Cerebellar cortex (tissue), 1 donor: ENCODE measurements at regions not wholly inside any gene's neighbourhood (a gene's known extent, or its start where the extent isn't known, plus 50 kb on each side); places are given as distances from the start of the nearest gene placed in this dataset.
A peak's percentile ranks its signal among the peaks of the same experiment; 100 is the strongest.
"Not testable (repeated sequence)": the region's sequence is repeated elsewhere in the genome, so short reads cannot be mapped to it uniquely, and the experiment has no call there.

Experiments
- DNase-seq: peaks from one replicate; pipeline ENCODE4 v3.0.0-alpha.2; 2015; ENCODE audit warnings: low spot score

DNA sequence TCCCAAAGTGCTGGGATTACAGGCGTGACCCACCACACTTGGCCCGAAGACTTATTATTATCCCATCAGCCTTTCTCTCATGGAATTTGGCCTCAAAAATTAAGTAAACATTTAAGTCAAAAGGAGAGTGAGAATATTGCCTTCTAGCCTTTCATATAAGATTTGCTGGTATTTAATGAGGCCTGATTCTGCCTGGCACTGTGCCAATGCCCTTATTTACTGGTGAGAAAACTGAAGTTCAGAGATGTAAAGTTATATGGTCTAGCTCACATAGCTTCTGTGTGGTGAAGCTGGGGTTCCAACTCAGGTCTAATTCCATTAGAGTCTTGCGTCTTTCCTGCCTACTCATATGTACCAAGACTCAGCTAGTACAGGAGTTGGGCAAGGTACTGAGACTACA is 260.2 kb downstream of the SDHAF3 start:
- no peak for DNase-seq

GRCh38 chr7:97381815-97382554 is 264.5 kb downstream of the SDHAF3 start:
- DNase-seq = no peak

DNA sequence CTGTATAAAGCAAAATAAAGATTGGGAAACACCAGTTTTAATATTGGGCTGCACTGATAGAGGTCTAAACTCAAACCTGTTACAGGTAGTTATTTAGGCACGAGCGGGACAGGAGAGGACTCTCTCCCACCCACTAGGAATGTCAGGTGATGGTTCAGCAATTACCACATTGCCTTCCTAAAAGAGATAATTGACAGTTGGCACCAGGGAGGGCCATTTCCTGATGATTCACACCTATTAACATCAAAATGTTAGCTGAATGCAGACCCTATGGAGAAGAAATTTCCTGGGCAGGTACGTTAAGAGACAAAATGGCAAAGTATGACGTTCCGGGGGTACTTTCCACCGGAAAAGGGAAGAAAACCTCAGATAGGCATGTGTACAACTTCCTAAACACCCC is 272.6 kb downstream of the SDHAF3 start:
- no peak for DNase-seq

- DNase-seq = no peak
Measured at GRCh38 chr7:97390915-97391593, 273.6 kb downstream of the SDHAF3 start.

DNA sequence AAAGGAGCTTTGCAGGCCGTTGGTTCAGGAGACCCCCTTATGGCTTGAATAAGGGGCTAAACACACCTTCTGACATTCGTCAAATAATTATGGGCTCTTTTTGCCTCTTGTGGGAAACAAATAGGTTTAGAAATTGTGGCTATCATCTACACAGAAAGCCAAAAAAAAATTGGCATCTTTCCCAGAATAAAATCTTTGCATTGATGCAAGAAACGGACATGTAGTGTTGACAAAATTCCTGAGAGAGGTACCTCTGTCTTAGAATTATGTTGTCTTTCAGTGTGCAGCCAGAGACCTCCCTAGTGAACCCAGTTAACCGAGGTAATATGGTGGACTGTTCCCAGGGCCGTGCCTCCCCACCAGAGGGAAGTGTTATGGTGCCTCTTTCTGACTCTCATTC is 283.9 kb downstream of the SDHAF3 start:
- DNase-seq = no peak

GRCh38 chr7:97405835-97406234 is 288.3 kb downstream of the SDHAF3 start:
- no peak for DNase-seq

- no peak for DNase-seq
Measured at GRCh38 chr7:97407106-97407505, 289.6 kb downstream of the SDHAF3 start.

GRCh38 chr7:97409346-97409745 is 291.8 kb downstream of the SDHAF3 start:
- no peak for DNase-seq

- DNase-seq = peak; percentile 1
Measured at GRCh38 chr7:97418312-97418711, 300.8 kb downstream of the SDHAF3 start.

DNA sequence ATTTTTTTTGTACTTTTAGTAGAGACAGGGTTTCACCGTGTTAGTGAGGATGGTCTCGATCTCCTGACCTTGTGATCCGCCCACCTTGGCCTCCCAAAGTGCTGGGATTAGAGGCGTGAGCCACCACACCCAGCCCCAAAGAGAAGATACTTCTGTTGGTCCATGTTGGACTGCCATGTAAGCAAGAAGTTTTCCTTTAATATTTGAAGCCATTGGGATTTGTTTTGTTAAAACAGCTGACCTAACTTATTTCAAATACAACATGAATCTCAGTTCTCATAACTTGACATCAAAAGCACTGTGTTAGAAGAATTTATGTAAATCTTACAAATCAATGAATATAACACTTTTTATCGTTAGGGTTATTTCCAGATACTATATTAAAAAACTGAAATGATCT is 302.4 kb downstream of the SDHAF3 start:
- DNase-seq = no peak

- no peak for DNase-seq
Measured at GRCh38 chr7:97421307-97421930, 303.9 kb downstream of the SDHAF3 start.

DNA sequence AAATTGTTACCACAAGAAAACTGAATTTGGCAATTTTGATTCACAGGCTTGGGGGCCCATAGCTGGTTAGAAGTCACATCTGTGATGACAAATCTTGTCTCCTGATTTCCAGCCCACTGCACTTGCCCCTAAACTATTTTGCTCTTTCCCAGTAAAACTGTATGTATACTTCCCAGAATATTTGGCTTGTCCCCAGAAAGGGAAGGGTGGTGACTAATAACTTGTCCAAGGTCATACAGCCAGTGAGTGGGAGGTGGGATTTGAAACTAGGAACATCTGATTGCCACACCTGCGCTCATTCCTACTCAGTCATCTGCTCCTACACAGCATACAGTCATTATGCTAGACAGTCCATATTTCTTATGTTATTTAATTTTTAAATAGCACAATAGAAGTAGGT is 304.5 kb downstream of the SDHAF3 start:
- no peak for DNase-seq

- DNase-seq = no peak
Measured at GRCh38 chr7:97430006-97430405, 301.9 kb upstream of the TAC1 start.

DNA sequence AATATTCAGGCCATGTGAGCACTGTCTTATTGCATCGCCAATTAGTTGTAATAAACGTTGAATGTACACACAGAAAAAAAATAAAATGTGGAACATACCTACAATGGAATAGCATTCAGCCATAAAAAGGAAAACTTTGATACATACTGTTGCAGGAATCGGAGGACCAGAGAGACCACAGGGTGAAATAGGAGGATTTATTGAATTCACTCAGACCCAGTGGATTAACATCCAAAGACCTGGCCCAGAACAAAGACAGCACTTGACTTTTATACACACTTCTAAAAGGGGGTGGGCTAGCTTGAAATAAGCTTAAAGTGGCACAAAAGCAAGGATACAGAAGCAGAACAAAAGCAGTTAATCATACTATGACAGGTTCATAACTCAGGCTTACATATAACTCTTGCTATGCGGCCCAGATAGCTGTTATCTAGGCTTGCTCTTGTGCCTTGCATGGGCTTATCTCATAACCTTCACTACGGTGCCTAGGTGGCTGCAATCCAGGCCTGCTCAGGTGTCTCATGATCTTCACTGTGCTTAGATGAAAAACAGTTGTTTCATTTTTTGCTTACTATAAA is 292.2 kb upstream of the TAC1 start:
- no peak for DNase-seq

DNA sequence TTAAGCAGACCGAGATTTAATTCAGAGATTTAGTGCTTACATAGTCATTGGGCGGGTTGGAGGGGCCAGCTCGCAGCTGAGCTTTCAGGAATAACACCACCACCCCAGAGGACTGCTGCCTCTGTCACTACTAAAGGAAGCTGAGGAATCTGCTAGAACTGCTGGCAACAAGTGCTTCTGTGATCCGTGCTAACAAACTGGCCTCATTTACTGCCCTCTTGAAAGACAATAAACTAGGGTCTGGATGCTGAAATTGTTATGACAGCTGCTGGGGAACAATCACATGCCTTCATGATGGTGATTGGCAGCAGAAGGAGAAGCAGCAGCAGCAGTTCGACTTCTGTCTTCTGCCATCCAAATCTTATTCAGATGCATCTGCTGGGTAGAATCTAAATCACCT is 285.5 kb upstream of the TAC1 start:
- no peak for DNase-seq

DNA sequence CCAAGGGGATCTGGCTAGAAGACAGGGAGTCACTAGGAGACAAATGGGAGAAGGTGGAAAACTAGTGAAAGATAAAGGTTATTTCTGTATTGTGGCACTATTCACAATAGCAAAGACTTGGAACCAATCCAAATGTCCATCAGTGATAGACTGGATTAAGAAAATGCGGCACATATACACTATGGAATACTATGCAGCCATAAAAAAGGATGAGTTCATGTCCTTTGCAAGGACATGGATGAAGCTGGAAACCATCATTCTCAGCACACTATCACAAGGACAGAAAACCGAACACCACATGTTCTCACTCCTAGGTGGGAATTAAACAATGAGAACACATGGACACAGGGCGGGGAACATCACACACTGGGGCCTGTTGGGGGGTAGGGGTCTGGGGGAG is 282.4 kb upstream of the TAC1 start:
- DNase-seq = not testable (repeated sequence)

GRCh38 chr7:97450516-97450915 is 281.4 kb upstream of the TAC1 start:
- no peak for DNase-seq

DNA sequence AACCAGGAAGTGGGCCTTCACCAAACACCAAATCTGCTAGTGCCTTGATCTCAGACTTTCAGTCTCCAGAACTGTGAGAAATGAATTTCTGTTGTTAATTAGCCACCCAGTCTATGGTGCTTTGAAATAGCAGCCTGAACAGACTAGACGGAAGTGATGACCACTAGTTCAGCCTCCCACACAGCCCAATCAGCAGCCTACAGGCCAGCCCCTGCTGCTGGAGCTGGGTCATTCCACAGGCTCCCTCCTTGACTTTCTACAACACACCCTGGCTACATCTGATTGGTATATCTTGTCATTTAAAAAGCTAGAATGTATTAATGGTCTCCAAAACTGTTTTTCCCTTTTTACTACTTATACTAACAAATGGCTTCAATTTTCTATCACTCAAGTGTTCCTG is 277.2 kb upstream of the TAC1 start:
- DNase-seq = no peak

GRCh38 chr7:97457054-97457453 is 274.8 kb upstream of the TAC1 start:
- DNase-seq = no peak

DNA sequence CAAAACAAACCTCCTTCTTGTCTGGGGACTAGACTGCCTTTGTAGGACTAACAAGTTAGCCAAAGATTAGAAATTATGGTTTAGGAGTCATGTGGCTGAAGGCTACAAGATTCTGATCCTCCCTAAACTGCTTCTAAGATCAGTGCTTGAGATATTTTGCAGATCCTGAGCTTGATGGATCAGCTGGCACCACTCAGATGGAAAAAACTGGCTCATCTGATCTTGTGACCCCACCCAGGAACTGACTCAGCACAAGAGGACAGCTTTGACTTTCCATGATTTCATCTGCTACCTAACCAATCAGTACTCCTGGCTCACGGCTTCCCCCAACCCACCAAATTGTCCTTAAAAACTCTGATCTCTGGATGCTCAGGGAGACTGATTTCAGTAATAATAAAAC is 271.5 kb upstream of the TAC1 start:
- DNase-seq = no peak

DNA sequence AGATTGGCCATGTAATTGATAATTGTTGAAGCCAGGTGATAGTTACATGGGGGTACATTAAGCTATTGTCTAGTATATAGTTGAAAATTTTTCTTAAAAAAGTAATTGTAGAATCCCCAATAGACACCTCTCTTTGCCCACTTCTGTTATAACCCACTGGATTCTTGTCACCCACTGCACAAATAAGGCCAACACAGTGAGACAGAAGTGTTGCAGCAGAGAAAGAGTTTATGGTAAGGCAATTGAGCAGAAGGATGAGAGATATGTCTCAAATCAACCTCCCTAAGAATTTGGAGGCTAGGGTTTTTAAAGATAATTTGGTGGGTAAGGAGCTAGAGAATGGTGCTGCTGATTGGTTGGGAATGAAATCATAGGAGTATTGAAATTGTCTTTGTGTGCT is 270.3 kb upstream of the TAC1 start:
- no peak for DNase-seq

- DNase-seq = no peak
Measured at GRCh38 chr7:97466071-97466470, 265.8 kb upstream of the TAC1 start.
